ENCODE measurements at regions not wholly inside any gene's neighbourhood (a gene's known extent, or its start where the extent isn't known, plus 50 kb on each side); places are given as distances from the start of the nearest gene placed in this dataset.

DNA sequence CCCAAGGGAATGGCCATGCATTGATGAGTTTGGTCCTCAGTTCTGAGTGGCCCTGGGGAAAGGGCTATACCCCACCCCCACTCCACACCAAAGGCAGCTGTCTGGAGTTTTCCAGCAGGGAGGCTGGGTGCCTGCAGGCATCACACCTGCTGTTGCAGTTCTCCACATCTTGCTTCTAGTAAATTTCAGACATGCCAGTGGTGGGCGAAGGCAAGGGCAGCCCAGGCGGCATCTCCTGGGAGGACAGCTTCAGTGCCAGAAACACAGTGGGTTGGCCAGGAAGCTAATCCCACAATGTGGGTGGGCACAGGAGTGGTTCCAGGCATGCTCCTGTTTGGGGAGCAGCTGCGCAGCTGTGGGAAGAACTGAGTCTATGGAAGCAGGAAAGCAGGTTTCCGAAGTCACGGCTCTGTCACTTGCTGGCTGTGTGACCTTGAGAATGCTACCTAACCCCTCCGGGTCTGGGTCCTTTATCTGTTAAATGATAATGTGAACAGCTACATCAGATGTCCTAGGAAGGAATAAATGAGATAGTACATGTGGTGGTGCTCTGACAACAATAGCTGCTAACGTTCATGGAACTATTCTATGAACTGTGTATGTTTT lies 84.6 kb upstream of the SPTBN1 start:
- TF ChIP-seq RAD21 (IDR thresholded peaks at IDR 0.05; ENCODE audit: low read depth) (no peak), TAF1 (IDR thresholded peaks at IDR 0.05; ENCODE audit: low read depth) (no peak), USF1 (IDR thresholded peaks at IDR 0.05) (no peak), EP300 (IDR thresholded peaks at IDR 0.05; ENCODE audit: borderline replicate concordance) (no peak), YY1 (IDR thresholded peaks at IDR 0.05; ENCODE audit: low read depth) (no peak), EGR1 (IDR thresholded peaks at IDR 0.05) (no peak), CREB1 (IDR thresholded peaks at IDR 0.05; ENCODE audit: low read depth) (no peak), ZBTB7A (IDR thresholded peaks at IDR 0.05; ENCODE audit: low read depth) (no peak), MAX (IDR thresholded peaks at IDR 0.05) (no peak), NFIC (IDR thresholded peaks at IDR 0.05) (no peak), REST (IDR thresholded peaks at IDR 0.05; ENCODE audit: low read depth) (no peak)

GRCh38 chr2:54372361-54372760 lies 83.8 kb upstream of the SPTBN1 start:
- TF ChIP-seq FOXM1 (IDR thresholded peaks at IDR 0.05; ENCODE audit: borderline replicate concordance, low read depth) (no peak), ZBTB7A (IDR thresholded peaks at IDR 0.05; ENCODE audit: low read depth) (no peak)

DNA sequence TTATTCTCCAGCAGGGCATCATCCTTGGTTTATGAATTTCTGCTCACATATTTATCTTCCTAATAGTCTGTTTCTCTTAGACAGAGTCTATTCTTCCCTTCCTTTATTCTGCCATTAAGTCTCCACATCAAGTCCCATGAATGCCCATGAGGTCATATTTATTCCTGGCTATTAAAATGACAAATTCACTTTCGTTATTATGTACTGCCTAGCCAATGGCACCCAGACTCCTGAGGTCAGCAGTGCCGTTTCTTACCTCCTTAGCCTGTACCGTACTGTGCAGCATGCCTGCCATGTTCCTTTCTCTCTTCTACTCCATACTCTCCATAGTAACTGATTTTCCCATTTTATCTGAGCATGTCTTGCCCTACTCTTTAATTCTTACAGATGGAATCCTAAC lies 82.3 kb upstream of the SPTBN1 start:
- no peak for TF ChIP-seq USF1 (IDR thresholded peaks at IDR 0.05)
- TF ChIP-seq YY1 (IDR thresholded peaks at IDR 0.05; ENCODE audit: low read depth), result no peak
- no peak for TF ChIP-seq REST (IDR thresholded peaks at IDR 0.05; ENCODE audit: low read depth)
- TF ChIP-seq RAD21 (IDR thresholded peaks at IDR 0.05; ENCODE audit: low read depth), result no peak
- TF ChIP-seq TCF12 (IDR thresholded peaks at IDR 0.05; ENCODE audit: low read depth), result no peak
- TF ChIP-seq MAX (IDR thresholded peaks at IDR 0.05), result no peak
- TF ChIP-seq TAF1 (IDR thresholded peaks at IDR 0.05; ENCODE audit: low read depth), result no peak
- no peak for TF ChIP-seq CEBPB (IDR thresholded peaks at IDR 0.05)
- no peak for TF ChIP-seq EP300 (IDR thresholded peaks at IDR 0.05; ENCODE audit: borderline replicate concordance)
- no peak for TF ChIP-seq TEAD4 (IDR thresholded peaks at IDR 0.05)
- TF ChIP-seq EGR1 (IDR thresholded peaks at IDR 0.05), result no peak

- TF ChIP-seq CEBPB (IDR thresholded peaks at IDR 0.05) (no peak), ZBTB7A (IDR thresholded peaks at IDR 0.05; ENCODE audit: low read depth) (no peak), MAX (IDR thresholded peaks at IDR 0.05) (no peak), YY1 (IDR thresholded peaks at IDR 0.05; ENCODE audit: low read depth) (no peak), EP300 (IDR thresholded peaks at IDR 0.05; ENCODE audit: borderline replicate concordance) (no peak), USF1 (IDR thresholded peaks at IDR 0.05) (no peak), CREB1 (IDR thresholded peaks at IDR 0.05; ENCODE audit: low read depth) (no peak), REST (IDR thresholded peaks at IDR 0.05; ENCODE audit: low read depth) (no peak), TAF1 (IDR thresholded peaks at IDR 0.05; ENCODE audit: low read depth) (no peak), FOXM1 (IDR thresholded peaks at IDR 0.05; ENCODE audit: borderline replicate concordance, low read depth) (no peak), RAD21 (IDR thresholded peaks at IDR 0.05; ENCODE audit: low read depth) (no peak), EGR1 (IDR thresholded peaks at IDR 0.05) (no peak), TCF12 (IDR thresholded peaks at IDR 0.05; ENCODE audit: low read depth) (no peak), NFIC (IDR thresholded peaks at IDR 0.05) (no peak), TEAD4 (IDR thresholded peaks at IDR 0.05) (no peak)
Observed at GRCh38 chr2:54374591-54375364, 81.3 kb upstream of the SPTBN1 start.

All from Ishikawa (cell line).